NCI-H345 treated with DMSO at 0.1 percent for 48 hours (cell line): ENCODE measurements at regions not wholly inside any gene's neighbourhood (a gene's known extent, or its start where the extent isn't known, plus 50 kb on each side); places are given as distances from the start of the nearest gene placed in this dataset.

ENCODE experiments used
- DNase-seq: peaks from one replicate; lab custom pipeline; 2025; ENCODE audit not compliant: unreplicated experiment; lab: John Stamatoyannopoulos, UW

- no peak for DNase-seq
Measured at GRCh38 chr18:56235481-56236013, 402.8 kb downstream of the TXNL1 start.

GRCh38 chr18:56235071-56235470 lies 403.3 kb downstream of the TXNL1 start:
- DNase-seq = no peak

GRCh38 chr18:56233595-56233994 lies 404.8 kb downstream of the TXNL1 start:
- no peak for DNase-seq

- no peak for DNase-seq
Measured at GRCh38 chr18:56226025-56226424, 412.4 kb downstream of the TXNL1 start.

GRCh38 chr18:56224669-56225561 lies 413.5 kb downstream of the TXNL1 start:
- no peak for DNase-seq

GRCh38 chr18:56221195-56222065 lies 417.0 kb downstream of the TXNL1 start:
- no peak for DNase-seq

GRCh38 chr18:56217406-56217805 lies 421.0 kb downstream of the TXNL1 start:
- no peak for DNase-seq

GRCh38 chr18:56214706-56215105 lies 423.7 kb downstream of the TXNL1 start:
- no peak for DNase-seq

GRCh38 chr18:56210520-56210919 lies 427.9 kb downstream of the TXNL1 start:
- no peak for DNase-seq

GRCh38 chr18:56207989-56208388 lies 430.4 kb downstream of the TXNL1 start:
- no peak for DNase-seq

GRCh38 chr18:56204052-56204451 lies 434.3 kb downstream of the TXNL1 start:
- DNase-seq = no peak

GRCh38 chr18:56202678-56203077 lies 435.7 kb downstream of the TXNL1 start:
- no peak for DNase-seq

GRCh38 chr18:56200381-56200911 lies 437.9 kb downstream of the TXNL1 start:
- no peak for DNase-seq

GRCh38 chr18:56199580-56200330 lies 438.6 kb downstream of the TXNL1 start:
- no peak for DNase-seq

- no peak for DNase-seq
Measured at GRCh38 chr18:56197241-56197859, 441.0 kb downstream of the TXNL1 start.

GRCh38 chr18:56196495-56197225 lies 441.7 kb downstream of the TXNL1 start:
- DNase-seq = no peak

GRCh38 chr18:56191334-56191733 lies 447.1 kb downstream of the TXNL1 start:
- no peak for DNase-seq

- DNase-seq = no peak
Measured at GRCh38 chr18:56189615-56190014, 448.8 kb downstream of the TXNL1 start.

GRCh38 chr18:56188529-56189275 lies 449.7 kb downstream of the TXNL1 start:
- no peak for DNase-seq
